WTC11 (cell line): ENCODE measurements at regions not wholly inside any gene's neighbourhood (a gene's known extent, or its start where the extent isn't known, plus 50 kb on each side); places are given as distances from the start of the nearest gene placed in this dataset.
"Not testable (repeated sequence)": the region's sequence is repeated elsewhere in the genome, so short reads cannot be mapped to it uniquely, and the experiment has no call there.

Experiments
- CTCF ChIP-seq: fragments of 200-600 bp; IDR thresholded peaks from 2 replicates; pipeline ENCODE4 v1.8.0; 2022; ENCODE audit warnings: antibody characterized with exemption
- ELF4 ChIP-seq: sonication (generic); formaldehyde crosslinking; IDR thresholded peaks from 2 replicates; pipeline ENCODE4 v1.8.1; 2022; ENCODE audit warnings: low read depth, mild to moderate bottlenecking, moderate library complexity, missing genetic modification reagents
- FOXJ3 ChIP-seq: sonication (generic); formaldehyde crosslinking; IDR thresholded peaks from 2 replicates; pipeline ENCODE4 v1.9.0; 2021; ENCODE audit warnings: missing genetic modification reagents, mild to moderate bottlenecking, borderline replicate concordance
- FOXK1 ChIP-seq: sonication (generic); formaldehyde crosslinking; IDR thresholded peaks from 2 replicates; pipeline ENCODE4 v1.8.0; 2022; ENCODE audit warnings: mild to moderate bottlenecking, moderate library complexity, missing genetic modification reagents
- FOXP1 ChIP-seq: sonication (generic); formaldehyde crosslinking; IDR thresholded peaks from 2 replicates; pipeline ENCODE4 v1.8.0; 2022; ENCODE audit warnings: missing genetic modification reagents, mild to moderate bottlenecking, moderate library complexity, borderline replicate concordance
- GABPB1 ChIP-seq: sonication (generic); formaldehyde crosslinking; IDR thresholded peaks from 2 replicates; pipeline ENCODE4 v1.8.1; 2023; ENCODE audit warnings: mild to moderate bottlenecking, missing genetic modification reagents
- HMGA2 ChIP-seq: fragments of 250-450 bp; sonication (Bioruptor Pico); IDR thresholded peaks from 2 replicates; pipeline ENCODE4 v1.4.0; 2021; ENCODE audit warnings: mild to moderate bottlenecking, moderate library complexity
- NR1H2 ChIP-seq: sonication (generic); formaldehyde crosslinking; IDR thresholded peaks from 2 replicates; pipeline ENCODE4 v1.9.0; 2021; ENCODE audit warnings: mild to moderate bottlenecking, moderate library complexity, missing genetic modification reagents
- ZNF121 ChIP-seq: sonication (generic); formaldehyde crosslinking; IDR thresholded peaks from 2 replicates; pipeline ENCODE4 v1.8.0; 2023; ENCODE audit warnings: missing genetic modification reagents
- TF ChIP-seq, protein P1 (sequence below): sonication (generic); formaldehyde crosslinking; IDR thresholded peaks from 2 replicates; pipeline ENCODE4 v1.8.1; 2022; ENCODE audit warnings: mild to moderate bottlenecking, moderate library complexity, missing genetic modification reagents
- TF ChIP-seq, protein P2 (sequence below): sonication (generic); formaldehyde crosslinking; IDR thresholded peaks from 2 replicates; pipeline ENCODE4 v1.8.1; 2023; ENCODE audit warnings: mild to moderate bottlenecking, missing genetic modification reagents, moderate library complexity
- TF ChIP-seq, protein P3 (sequence below): sonication (generic); formaldehyde crosslinking; IDR thresholded peaks from 2 replicates; pipeline ENCODE4 v1.8.0; 2022; ENCODE audit warnings: mild to moderate bottlenecking, missing genetic modification reagents
- TF ChIP-seq, protein P4 (sequence below): sonication (generic); formaldehyde crosslinking; IDR thresholded peaks from 2 replicates; pipeline ENCODE4 v1.8.0; 2023; ENCODE audit warnings: missing genetic modification reagents
- TF ChIP-seq, protein P5 (sequence below): sonication (generic); formaldehyde crosslinking; IDR thresholded peaks from 2 replicates; pipeline ENCODE4 v1.8.1; 2022; ENCODE audit warnings: missing genetic modification reagents, borderline replicate concordance

DNA sequence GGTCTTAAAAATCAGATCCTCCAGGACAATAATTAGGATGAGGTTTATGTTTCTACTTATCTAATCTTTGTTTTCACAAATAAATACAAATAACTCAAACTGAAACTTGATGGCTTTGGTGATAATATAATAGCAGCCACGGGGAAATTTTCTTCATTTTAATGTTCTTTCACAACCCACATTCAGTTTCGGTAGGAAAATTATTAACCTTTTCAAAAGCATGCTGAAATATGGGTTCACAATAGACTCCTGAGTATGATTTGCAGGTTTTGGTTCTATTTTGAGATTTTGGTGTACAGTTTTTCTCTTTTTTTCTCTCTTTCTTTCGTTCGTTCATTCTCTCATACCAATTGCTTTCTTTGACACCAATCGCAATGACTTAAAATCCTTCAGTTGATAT, 233.9 kb upstream of the PLGLB2 start:
- TF ChIP-seq CTCF; FOXP1 (CRISPR knock-in tag); NR1H2; FOXJ3 (CRISPR knock-in tag); HMGA2 (CRISPR knock-in tag); ELF4 (CRISPR knock-in tag); GABPB1 (CRISPR knock-in tag); FOXK1; ZNF121 (CRISPR knock-in tag): not testable (repeated sequence)
- TF ChIP-seq, protein P1, sequence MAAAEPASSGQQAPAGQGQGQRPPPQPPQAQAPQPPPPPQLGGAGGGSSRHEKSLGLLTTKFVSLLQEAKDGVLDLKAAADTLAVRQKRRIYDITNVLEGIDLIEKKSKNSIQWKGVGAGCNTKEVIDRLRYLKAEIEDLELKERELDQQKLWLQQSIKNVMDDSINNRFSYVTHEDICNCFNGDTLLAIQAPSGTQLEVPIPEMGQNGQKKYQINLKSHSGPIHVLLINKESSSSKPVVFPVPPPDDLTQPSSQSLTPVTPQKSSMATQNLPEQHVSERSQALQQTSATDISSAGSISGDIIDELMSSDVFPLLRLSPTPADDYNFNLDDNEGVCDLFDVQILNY (CRISPR knock-in tag) = not testable (repeated sequence)
- TF ChIP-seq, protein P2, sequence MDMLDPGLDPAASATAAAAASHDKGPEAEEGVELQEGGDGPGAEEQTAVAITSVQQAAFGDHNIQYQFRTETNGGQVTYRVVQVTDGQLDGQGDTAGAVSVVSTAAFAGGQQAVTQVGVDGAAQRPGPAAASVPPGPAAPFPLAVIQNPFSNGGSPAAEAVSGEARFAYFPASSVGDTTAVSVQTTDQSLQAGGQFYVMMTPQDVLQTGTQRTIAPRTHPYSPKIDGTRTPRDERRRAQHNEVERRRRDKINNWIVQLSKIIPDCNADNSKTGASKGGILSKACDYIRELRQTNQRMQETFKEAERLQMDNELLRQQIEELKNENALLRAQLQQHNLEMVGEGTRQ (CRISPR knock-in tag) = not testable (repeated sequence)
- TF ChIP-seq, protein P3, sequence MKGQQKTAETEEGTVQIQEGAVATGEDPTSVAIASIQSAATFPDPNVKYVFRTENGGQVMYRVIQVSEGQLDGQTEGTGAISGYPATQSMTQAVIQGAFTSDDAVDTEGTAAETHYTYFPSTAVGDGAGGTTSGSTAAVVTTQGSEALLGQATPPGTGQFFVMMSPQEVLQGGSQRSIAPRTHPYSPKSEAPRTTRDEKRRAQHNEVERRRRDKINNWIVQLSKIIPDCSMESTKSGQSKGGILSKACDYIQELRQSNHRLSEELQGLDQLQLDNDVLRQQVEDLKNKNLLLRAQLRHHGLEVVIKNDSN = not testable (repeated sequence)
- TF ChIP-seq, protein P4, sequence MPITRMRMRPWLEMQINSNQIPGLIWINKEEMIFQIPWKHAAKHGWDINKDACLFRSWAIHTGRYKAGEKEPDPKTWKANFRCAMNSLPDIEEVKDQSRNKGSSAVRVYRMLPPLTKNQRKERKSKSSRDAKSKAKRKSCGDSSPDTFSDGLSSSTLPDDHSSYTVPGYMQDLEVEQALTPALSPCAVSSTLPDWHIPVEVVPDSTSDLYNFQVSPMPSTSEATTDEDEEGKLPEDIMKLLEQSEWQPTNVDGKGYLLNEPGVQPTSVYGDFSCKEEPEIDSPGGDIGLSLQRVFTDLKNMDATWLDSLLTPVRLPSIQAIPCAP (CRISPR knock-in tag) = not testable (repeated sequence)
- TF ChIP-seq, protein P5, sequence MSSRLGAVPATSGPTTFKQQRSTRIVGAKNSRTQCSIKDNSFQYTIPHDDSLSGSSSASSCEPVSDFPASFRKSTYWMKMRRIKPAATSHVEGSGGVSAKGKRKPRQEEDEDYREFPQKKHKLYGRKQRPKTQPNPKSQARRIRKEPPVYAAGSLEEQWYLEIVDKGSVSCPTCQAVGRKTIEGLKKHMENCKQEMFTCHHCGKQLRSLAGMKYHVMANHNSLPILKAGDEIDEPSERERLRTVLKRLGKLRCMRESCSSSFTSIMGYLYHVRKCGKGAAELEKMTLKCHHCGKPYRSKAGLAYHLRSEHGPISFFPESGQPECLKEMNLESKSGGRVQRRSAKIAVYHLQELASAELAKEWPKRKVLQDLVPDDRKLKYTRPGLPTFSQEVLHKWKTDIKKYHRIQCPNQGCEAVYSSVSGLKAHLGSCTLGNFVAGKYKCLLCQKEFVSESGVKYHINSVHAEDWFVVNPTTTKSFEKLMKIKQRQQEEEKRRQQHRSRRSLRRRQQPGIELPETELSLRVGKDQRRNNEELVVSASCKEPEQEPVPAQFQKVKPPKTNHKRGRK (CRISPR knock-in tag) = not testable (repeated sequence)
